ENCODE measurements at regions not wholly inside any gene's neighbourhood (a gene's known extent, or its start where the extent isn't known, plus 50 kb on each side); places are given as distances from the start of the nearest gene placed in this dataset.
"Not testable (repeated sequence)": the region's sequence is repeated elsewhere in the genome, so short reads cannot be mapped to it uniquely, and the experiment has no call there.

- no peak for DNase-seq
Observed at GRCh38 chr19:32061315-32061714, 284.1 kb upstream of the ZNF507 start.

- no peak for DNase-seq
Observed at GRCh38 chr19:32063601-32064000, 281.8 kb upstream of the ZNF507 start.

- no peak for DNase-seq
Observed at GRCh38 chr19:32066056-32066455, 279.4 kb upstream of the ZNF507 start.

GRCh38 chr19:32067685-32068084 lies 277.7 kb upstream of the ZNF507 start:
- no peak for DNase-seq

GRCh38 chr19:32068793-32069192 lies 276.6 kb upstream of the ZNF507 start:
- no peak for DNase-seq

GRCh38 chr19:32070101-32070500 lies 275.3 kb upstream of the ZNF507 start:
- DNase-seq: no peak

GRCh38 chr19:32082028-32082427 lies 263.4 kb upstream of the ZNF507 start:
- no peak for DNase-seq

- not testable (repeated sequence) for DNase-seq
Observed at GRCh38 chr19:32084756-32085363, 260.6 kb upstream of the ZNF507 start.

GRCh38 chr19:32091241-32091640 lies 254.2 kb upstream of the ZNF507 start:
- no peak for DNase-seq

- DNase-seq: no peak
Observed at GRCh38 chr19:32097011-32097410, 248.4 kb upstream of the ZNF507 start.

GRCh38 chr19:32097620-32098019 lies 247.8 kb upstream of the ZNF507 start:
- no peak for DNase-seq

GRCh38 chr19:32098968-32099367 lies 246.4 kb upstream of the ZNF507 start:
- no peak for DNase-seq

GRCh38 chr19:32101206-32101605 lies 244.2 kb upstream of the ZNF507 start:
- no peak for DNase-seq

- DNase-seq: no peak
Observed at GRCh38 chr19:32103541-32103940, 241.9 kb upstream of the ZNF507 start.

- DNase-seq: peak; percentile 29
Observed at GRCh38 chr19:32104153-32104849, 241.1 kb upstream of the ZNF507 start.

- no peak for DNase-seq
Observed at GRCh38 chr19:32104850-32105235, 240.6 kb upstream of the ZNF507 start.

GRCh38 chr19:32105527-32106310 lies 239.7 kb upstream of the ZNF507 start:
- DNase-seq: peak; percentile 4

GRCh38 chr19:32122258-32122657 lies 223.2 kb upstream of the ZNF507 start:
- no peak for DNase-seq

- DNase-seq: no peak
Observed at GRCh38 chr19:32123355-32123940, 222.0 kb upstream of the ZNF507 start.

- DNase-seq: no peak
Observed at GRCh38 chr19:32124585-32124984, 220.8 kb upstream of the ZNF507 start.

GRCh38 chr19:32129141-32129540 lies 216.3 kb upstream of the ZNF507 start:
- no peak for DNase-seq

GRCh38 chr19:32130332-32130731 lies 215.1 kb upstream of the ZNF507 start:
- DNase-seq: no peak

GRCh38 chr19:32131005-32131404 lies 214.4 kb upstream of the ZNF507 start:
- DNase-seq: no peak

GRCh38 chr19:32138416-32138815 lies 207.0 kb upstream of the ZNF507 start:
- DNase-seq: no peak
